ENCODE measurements at regions not wholly inside any gene's neighbourhood (a gene's known extent, or its start where the extent isn't known, plus 50 kb on each side); places are given as distances from the start of the nearest gene placed in this dataset.
A peak's percentile ranks its signal among the peaks of the same experiment; 100 is the strongest.

DNA sequence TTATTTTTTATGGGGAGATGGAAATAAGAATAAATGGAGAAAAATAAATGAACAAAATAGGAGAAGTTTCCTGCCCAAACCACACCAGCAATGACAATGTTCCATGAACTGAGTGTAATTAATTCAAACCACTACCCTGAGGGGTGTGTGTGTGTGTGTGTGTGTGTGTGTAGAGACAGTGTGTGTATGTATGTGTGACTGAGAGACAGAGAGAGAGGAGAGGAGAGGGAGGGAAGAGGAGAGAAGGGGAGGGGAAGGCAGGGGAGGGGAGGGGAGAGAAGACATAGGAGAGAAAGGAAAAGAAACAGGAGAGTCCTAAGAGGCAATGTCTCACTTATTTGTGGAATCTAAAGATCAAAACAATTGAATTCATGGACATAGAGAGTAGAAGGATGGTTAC lies 65.0 kb upstream of the POU2AF1 start:
- Histone ChIP-seq H2AFZ (ENCODE audit: low read length) (no peak overlapping the region), H3K27me3 (ENCODE audit: insufficient read depth, low read length) (peaks cover 4% of the 10 kb centered on the region), H3K4me2 (ENCODE audit: insufficient read depth, low read length) (no peak overlapping the region), H4K20me1 (ENCODE audit: insufficient read depth, low read length) (no peaks in the 10 kb centered on the region), H3K9me3 (ENCODE audit: low read depth, low read length) (no peaks in the 10 kb centered on the region), H3K4me3 (ENCODE audit: insufficient read depth, low read length) (no peak overlapping the region), H3K36me3 (ENCODE audit: insufficient read depth, low read length) (no peaks in the 10 kb centered on the region), H3K4me1 (ENCODE audit: insufficient read depth, low read length) (no peaks in the 10 kb centered on the region), H3K79me2 (ENCODE audit: insufficient read depth, low read length) (no peaks in the 10 kb centered on the region), H3K27ac (ENCODE audit: low read depth, low read length) (no peak overlapping the region)
- DNase-seq (ENCODE audit: insufficient read length, low spot score, missing footprints), result no peak
- TF ChIP-seq, protein P1, sequence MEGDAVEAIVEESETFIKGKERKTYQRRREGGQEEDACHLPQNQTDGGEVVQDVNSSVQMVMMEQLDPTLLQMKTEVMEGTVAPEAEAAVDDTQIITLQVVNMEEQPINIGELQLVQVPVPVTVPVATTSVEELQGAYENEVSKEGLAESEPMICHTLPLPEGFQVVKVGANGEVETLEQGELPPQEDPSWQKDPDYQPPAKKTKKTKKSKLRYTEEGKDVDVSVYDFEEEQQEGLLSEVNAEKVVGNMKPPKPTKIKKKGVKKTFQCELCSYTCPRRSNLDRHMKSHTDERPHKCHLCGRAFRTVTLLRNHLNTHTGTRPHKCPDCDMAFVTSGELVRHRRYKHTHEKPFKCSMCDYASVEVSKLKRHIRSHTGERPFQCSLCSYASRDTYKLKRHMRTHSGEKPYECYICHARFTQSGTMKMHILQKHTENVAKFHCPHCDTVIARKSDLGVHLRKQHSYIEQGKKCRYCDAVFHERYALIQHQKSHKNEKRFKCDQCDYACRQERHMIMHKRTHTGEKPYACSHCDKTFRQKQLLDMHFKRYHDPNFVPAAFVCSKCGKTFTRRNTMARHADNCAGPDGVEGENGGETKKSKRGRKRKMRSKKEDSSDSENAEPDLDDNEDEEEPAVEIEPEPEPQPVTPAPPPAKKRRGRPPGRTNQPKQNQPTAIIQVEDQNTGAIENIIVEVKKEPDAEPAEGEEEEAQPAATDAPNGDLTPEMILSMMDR (IDR thresholded peaks at IDR 0.05; ENCODE audit: extremely low read depth, low read depth, low read length), result no peak

DNA sequence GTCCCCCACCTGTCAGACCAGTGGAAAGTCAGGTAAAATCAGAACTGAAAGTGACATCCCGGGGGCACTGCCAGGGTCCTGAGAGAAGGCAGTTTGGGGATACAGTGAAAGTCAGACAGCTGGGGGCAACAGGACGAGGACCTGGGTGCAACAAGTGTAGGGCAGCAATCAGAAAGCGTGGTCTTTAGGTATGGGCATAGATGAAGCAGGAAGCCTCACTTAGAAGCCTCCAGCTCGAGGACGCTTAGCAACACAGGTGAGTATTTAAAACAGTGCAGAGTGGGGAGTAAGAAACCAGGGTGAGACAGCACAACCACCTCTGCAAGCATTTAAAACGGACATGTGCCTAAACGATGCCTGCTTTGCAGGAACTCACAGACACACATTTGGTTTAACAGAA lies 64.6 kb upstream of the POU2AF1 start:
- Histone ChIP-seq H3K4me1 (ENCODE audit: insufficient read depth, low read length) (no peaks in the 10 kb centered on the region), H2AFZ (ENCODE audit: low read length) (no peak overlapping the region), H3K9me3 (ENCODE audit: low read depth, low read length) (no peaks in the 10 kb centered on the region), H3K4me2 (ENCODE audit: insufficient read depth, low read length) (no peak overlapping the region), H3K27me3 (ENCODE audit: insufficient read depth, low read length) (peaks cover 4% of the 10 kb centered on the region), H3K36me3 (ENCODE audit: insufficient read depth, low read length) (no peaks in the 10 kb centered on the region), H4K20me1 (ENCODE audit: insufficient read depth, low read length) (no peaks in the 10 kb centered on the region), H3K27ac (ENCODE audit: low read depth, low read length) (no peak overlapping the region), H3K79me2 (ENCODE audit: insufficient read depth, low read length) (no peaks in the 10 kb centered on the region), H3K4me3 (ENCODE audit: insufficient read depth, low read length) (no peak overlapping the region)
- DNase-seq (ENCODE audit: insufficient read length, low spot score, missing footprints), result no peak
- TF ChIP-seq, protein P1 (IDR thresholded peaks at IDR 0.05; ENCODE audit: extremely low read depth, low read depth, low read length), result no peak

DNA sequence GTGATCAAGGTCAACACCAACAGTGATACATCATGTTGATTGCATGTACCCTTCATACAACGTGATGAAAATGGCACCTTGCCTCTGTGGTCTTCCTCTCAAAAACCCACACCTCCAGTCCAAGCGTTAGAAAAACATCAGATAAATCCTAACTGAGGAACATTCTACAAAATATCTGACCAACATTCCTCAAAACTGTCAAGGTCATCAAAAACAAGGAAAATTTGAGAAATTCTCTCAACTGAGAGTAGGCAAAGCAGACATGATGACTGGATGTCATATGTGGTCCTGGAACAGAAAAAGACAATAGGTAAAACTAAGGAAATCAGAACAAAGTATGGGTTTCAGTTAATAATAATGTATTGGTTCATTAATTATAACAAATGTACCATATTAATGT lies 64.0 kb upstream of the POU2AF1 start:
- H3K36me3 ChIP-seq (ENCODE audit: insufficient read depth, low read length), result no peaks in the 10 kb centered on the region
- no peaks in the 10 kb centered on the region for H3K9me3 ChIP-seq (ENCODE audit: low read depth, low read length)
- no peak overlapping the region for H3K4me2 ChIP-seq (ENCODE audit: insufficient read depth, low read length)
- peaks cover 4% of the 10 kb centered on the region for H3K27me3 ChIP-seq (ENCODE audit: insufficient read depth, low read length)
- DNase-seq (ENCODE audit: insufficient read length, low spot score, missing footprints), result no peak
- no peaks in the 10 kb centered on the region for H4K20me1 ChIP-seq (ENCODE audit: insufficient read depth, low read length)
- TF ChIP-seq, protein P1 (IDR thresholded peaks at IDR 0.05; ENCODE audit: extremely low read depth, low read depth, low read length), result no peak
- no peaks in the 10 kb centered on the region for H3K79me2 ChIP-seq (ENCODE audit: insufficient read depth, low read length)
- H2AFZ ChIP-seq (ENCODE audit: low read length), result no peak overlapping the region
- no peak overlapping the region for H3K27ac ChIP-seq (ENCODE audit: low read depth, low read length)
- H3K4me3 ChIP-seq (ENCODE audit: insufficient read depth, low read length), result no peak overlapping the region
- H3K4me1 ChIP-seq (ENCODE audit: insufficient read depth, low read length), result no peaks in the 10 kb centered on the region

DNA sequence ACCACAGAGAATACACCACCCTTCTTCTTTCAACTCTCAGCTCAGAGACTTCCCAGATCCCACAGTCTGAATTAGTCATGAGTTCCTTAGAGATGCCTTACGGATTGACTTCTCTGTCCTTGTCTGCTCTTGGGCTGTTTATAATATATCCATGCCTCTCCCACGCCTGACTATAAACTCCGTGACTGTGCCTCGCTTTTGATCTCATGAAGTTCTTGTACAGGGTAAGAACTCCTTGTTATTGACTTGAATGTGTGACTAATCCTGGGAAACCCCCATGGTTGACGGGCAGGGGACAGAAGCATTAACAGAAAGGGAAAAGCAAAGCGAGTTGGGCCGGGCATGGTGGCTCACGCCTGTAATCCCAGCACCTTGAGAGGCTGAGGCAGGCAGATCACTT lies 62.4 kb upstream of the POU2AF1 start:
- Histone ChIP-seq H3K4me2 (ENCODE audit: insufficient read depth, low read length) (no peak overlapping the region), H4K20me1 (ENCODE audit: insufficient read depth, low read length) (no peaks in the 10 kb centered on the region), H3K4me3 (ENCODE audit: insufficient read depth, low read length) (no peak overlapping the region), H3K9me3 (ENCODE audit: low read depth, low read length) (no peaks in the 10 kb centered on the region), H3K27me3 (ENCODE audit: insufficient read depth, low read length) (peaks cover 4% of the 10 kb centered on the region), H3K79me2 (ENCODE audit: insufficient read depth, low read length) (no peaks in the 10 kb centered on the region), H3K27ac (ENCODE audit: low read depth, low read length) (no peak overlapping the region), H3K4me1 (ENCODE audit: insufficient read depth, low read length) (no peaks in the 10 kb centered on the region), H3K36me3 (ENCODE audit: insufficient read depth, low read length) (no peaks in the 10 kb centered on the region), H2AFZ (ENCODE audit: low read length) (no peak overlapping the region)
- TF ChIP-seq, protein P1 (IDR thresholded peaks at IDR 0.05; ENCODE audit: extremely low read depth, low read depth, low read length), result no peak
- DNase-seq (ENCODE audit: insufficient read length, low spot score, missing footprints), result peak; percentile 81
